ENCODE measurements at regions not wholly inside any gene's neighbourhood (a gene's known extent, or its start where the extent isn't known, plus 50 kb on each side); places are given as distances from the start of the nearest gene placed in this dataset.

GRCh38 chr2:212709280-212709679 is 170.7 kb upstream of the ERBB4 start:
- DNase-seq (ENCODE audit: low read depth in 2 of 2), result no peak

GRCh38 chr2:212708355-212708754 is 169.8 kb upstream of the ERBB4 start:
- DNase-seq (ENCODE audit: low read depth in 2 of 2), result no peak

- DNase-seq (ENCODE audit: low read depth in 2 of 2), result no peak
Measured at GRCh38 chr2:212695426-212695825, 156.8 kb upstream of the ERBB4 start.

- no peak for DNase-seq (ENCODE audit: low read depth in 2 of 2)
Measured at GRCh38 chr2:212694398-212694797, 155.8 kb upstream of the ERBB4 start.

GRCh38 chr2:212692466-212692865 is 153.9 kb upstream of the ERBB4 start:
- no peak for DNase-seq (ENCODE audit: low read depth in 2 of 2)

- peak; percentile 23 to 29 for DNase-seq (ENCODE audit: low read depth in 2 of 2)
Measured at GRCh38 chr2:212686285-212686895, 147.8 kb upstream of the ERBB4 start.

- no peak for DNase-seq (ENCODE audit: low read depth in 2 of 2)
Measured at GRCh38 chr2:212683346-212684097, 144.9 kb upstream of the ERBB4 start.

- DNase-seq (ENCODE audit: low read depth in 2 of 2), result no peak
Measured at GRCh38 chr2:212682937-212683336, 144.3 kb upstream of the ERBB4 start.

GRCh38 chr2:212677466-212677865 is 138.9 kb upstream of the ERBB4 start:
- no peak for DNase-seq (ENCODE audit: low read depth in 2 of 2)

GRCh38 chr2:212672186-212672585 is 133.6 kb upstream of the ERBB4 start:
- DNase-seq (ENCODE audit: low read depth in 2 of 2), result no peak

- DNase-seq (ENCODE audit: low read depth in 2 of 2), result no peak
Measured at GRCh38 chr2:212669761-212670160, 131.2 kb upstream of the ERBB4 start.

- no peak for DNase-seq (ENCODE audit: low read depth in 2 of 2)
Measured at GRCh38 chr2:212667751-212668316, 129.2 kb upstream of the ERBB4 start.

GRCh38 chr2:212665948-212666347 is 127.3 kb upstream of the ERBB4 start:
- DNase-seq (ENCODE audit: low read depth in 2 of 2), result no peak

GRCh38 chr2:212659441-212659840 is 120.8 kb upstream of the ERBB4 start:
- DNase-seq (ENCODE audit: low read depth in 2 of 2), result no peak

GRCh38 chr2:212649646-212650045 is 111.0 kb upstream of the ERBB4 start:
- DNase-seq (ENCODE audit: low read depth in 2 of 2), result no peak

GRCh38 chr2:212646698-212647366 is 108.2 kb upstream of the ERBB4 start:
- DNase-seq (ENCODE audit: low read depth in 2 of 2), result no peak

GRCh38 chr2:212644195-212644837 is 105.7 kb upstream of the ERBB4 start:
- no peak for DNase-seq (ENCODE audit: low read depth in 2 of 2)

GRCh38 chr2:212640428-212640827 is 101.8 kb upstream of the ERBB4 start:
- no peak for DNase-seq (ENCODE audit: low read depth in 2 of 2)

GRCh38 chr2:212638694-212639093 is 100.1 kb upstream of the ERBB4 start:
- DNase-seq (ENCODE audit: low read depth in 2 of 2), result no peak

- DNase-seq (ENCODE audit: low read depth in 2 of 2), result no peak
Measured at GRCh38 chr2:212628586-212628985, 90.0 kb upstream of the ERBB4 start.

- no peak for DNase-seq (ENCODE audit: low read depth in 2 of 2)
Measured at GRCh38 chr2:212626371-212626918, 87.8 kb upstream of the ERBB4 start.

- DNase-seq (ENCODE audit: low read depth in 2 of 2), result no peak
Measured at GRCh38 chr2:212619954-212620353, 81.4 kb upstream of the ERBB4 start.
